Effector CD8-positive, alpha-beta T cell (primary cell): ENCODE measurements at regions not wholly inside any gene's neighbourhood (a gene's known extent, or its start where the extent isn't known, plus 50 kb on each side); places are given as distances from the start of the nearest gene placed in this dataset.

ENCODE experiments used
- DNase-seq: peaks from one replicate; lab custom pipeline; 2025; lab: John Stamatoyannopoulos, UW

GRCh38 chr10:104576611-104577010, 64.5 kb upstream of the SORCS3 start:
- DNase-seq, result no peak

GRCh38 chr10:104577163-104577562, 63.9 kb upstream of the SORCS3 start:
- DNase-seq, result no peak

GRCh38 chr10:104577861-104578521, 63.1 kb upstream of the SORCS3 start:
- no peak for DNase-seq

GRCh38 chr10:104578671-104579070, 62.4 kb upstream of the SORCS3 start:
- no peak for DNase-seq

GRCh38 chr10:104579136-104579535, 62.0 kb upstream of the SORCS3 start:
- DNase-seq, result no peak

- DNase-seq, result no peak
Observed at GRCh38 chr10:104580321-104580720, 60.8 kb upstream of the SORCS3 start.

GRCh38 chr10:104580774-104581675, 60.1 kb upstream of the SORCS3 start:
- DNase-seq, result peak; percentile 47

- no peak for DNase-seq
Observed at GRCh38 chr10:104581884-104582601, 59.0 kb upstream of the SORCS3 start.

GRCh38 chr10:104582602-104582951, 58.5 kb upstream of the SORCS3 start:
- DNase-seq, result no peak

- DNase-seq, result no peak
Observed at GRCh38 chr10:104582966-104583365, 58.1 kb upstream of the SORCS3 start.

- no peak for DNase-seq
Observed at GRCh38 chr10:104584541-104584940, 56.5 kb upstream of the SORCS3 start.

GRCh38 chr10:104587751-104588150, 53.3 kb upstream of the SORCS3 start:
- DNase-seq, result no peak

GRCh38 chr10:104589431-104589830, 51.7 kb upstream of the SORCS3 start:
- DNase-seq, result no peak

GRCh38 chr10:104589871-104590270, 51.2 kb upstream of the SORCS3 start:
- DNase-seq, result no peak
